Muscle of arm (tissue), 1 donor: ENCODE measurements at regions not wholly inside any gene's neighbourhood (a gene's known extent, or its start where the extent isn't known, plus 50 kb on each side); places are given as distances from the start of the nearest gene placed in this dataset.

Experiments used
- DNase-seq: peaks from one replicate; pipeline ENCODE4 v3.0.0-alpha.2; 2013

GRCh38 chr13:91086936-91087716 lies 260.4 kb upstream of the MIR17HG start:
- DNase-seq: no peak

GRCh38 chr13:91097269-91097668 lies 250.2 kb upstream of the MIR17HG start:
- no peak for DNase-seq

- DNase-seq: no peak
Observed at GRCh38 chr13:91099877-91100276, 247.6 kb upstream of the MIR17HG start.

GRCh38 chr13:91100944-91101343 lies 246.5 kb upstream of the MIR17HG start:
- no peak for DNase-seq

GRCh38 chr13:91101381-91101780 lies 246.1 kb upstream of the MIR17HG start:
- peak; percentile 51 for DNase-seq

- DNase-seq: no peak
Observed at GRCh38 chr13:91105270-91105669, 242.2 kb upstream of the MIR17HG start.

- no peak for DNase-seq
Observed at GRCh38 chr13:91106565-91106964, 240.9 kb upstream of the MIR17HG start.

GRCh38 chr13:91108315-91108714 lies 239.2 kb upstream of the MIR17HG start:
- no peak for DNase-seq

- DNase-seq: no peak
Observed at GRCh38 chr13:91111476-91112200, 235.8 kb upstream of the MIR17HG start.

- DNase-seq: no peak
Observed at GRCh38 chr13:91112201-91112923, 235.1 kb upstream of the MIR17HG start.

- no peak for DNase-seq
Observed at GRCh38 chr13:91112924-91113277, 234.6 kb upstream of the MIR17HG start.

GRCh38 chr13:91115776-91116175 lies 231.7 kb upstream of the MIR17HG start:
- DNase-seq: no peak

GRCh38 chr13:91117351-91117750 lies 230.1 kb upstream of the MIR17HG start:
- no peak for DNase-seq

- DNase-seq: no peak
Observed at GRCh38 chr13:91119643-91120042, 227.8 kb upstream of the MIR17HG start.

GRCh38 chr13:91122766-91123165 lies 224.7 kb upstream of the MIR17HG start:
- no peak for DNase-seq

- DNase-seq: no peak
Observed at GRCh38 chr13:91123456-91124127, 223.9 kb upstream of the MIR17HG start.

- DNase-seq: no peak
Observed at GRCh38 chr13:91126806-91127205, 220.7 kb upstream of the MIR17HG start.

- DNase-seq: no peak
Observed at GRCh38 chr13:91127995-91128394, 219.5 kb upstream of the MIR17HG start.

GRCh38 chr13:91132381-91132780 lies 215.1 kb upstream of the MIR17HG start:
- DNase-seq: no peak

GRCh38 chr13:91132786-91133185 lies 214.7 kb upstream of the MIR17HG start:
- DNase-seq: peak; percentile 76

- DNase-seq: peak; percentile 67
Observed at GRCh38 chr13:91133941-91134802, 213.3 kb upstream of the MIR17HG start.
